ENCODE measurements at regions not wholly inside any gene's neighbourhood (a gene's known extent, or its start where the extent isn't known, plus 50 kb on each side); places are given as distances from the start of the nearest gene placed in this dataset.

DNA sequence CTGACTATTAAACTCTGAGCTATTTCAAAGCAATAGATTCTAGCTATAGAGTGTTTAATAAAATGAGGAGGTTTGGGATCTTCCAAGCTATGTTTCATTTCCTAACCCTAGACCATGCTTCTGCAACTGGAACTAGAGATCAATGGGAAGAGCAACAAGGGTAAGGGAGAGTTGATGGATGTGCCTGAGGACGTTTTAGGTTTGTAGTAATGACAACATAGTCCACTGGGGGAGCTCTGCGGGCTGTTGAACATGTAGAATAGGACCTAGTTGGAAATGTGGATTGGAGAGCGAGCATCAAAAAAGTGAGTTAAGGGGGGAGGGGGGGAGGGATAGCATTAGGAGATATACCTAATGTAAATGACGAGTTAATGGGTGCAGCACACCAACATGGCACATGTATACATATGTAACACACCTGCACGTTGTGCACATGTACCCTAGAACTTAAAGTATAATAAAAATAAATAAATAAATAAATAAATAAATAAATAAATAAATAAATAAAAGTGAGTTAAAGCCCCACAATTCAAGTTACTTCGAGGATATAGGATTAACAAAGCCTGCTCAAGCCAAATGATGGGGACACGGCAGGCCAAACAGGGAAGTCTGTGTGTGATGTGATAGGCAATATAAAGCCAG lies 165.7 kb upstream of the HES1 start:
- DNase-seq = peak; percentile 43

- peak; percentile 46 for DNase-seq
Observed at GRCh38 chr3:193970773-193971206, 165.2 kb upstream of the HES1 start.

GRCh38 chr3:193971261-193971751 lies 164.6 kb upstream of the HES1 start:
- peak; percentile 63 for DNase-seq

DNA sequence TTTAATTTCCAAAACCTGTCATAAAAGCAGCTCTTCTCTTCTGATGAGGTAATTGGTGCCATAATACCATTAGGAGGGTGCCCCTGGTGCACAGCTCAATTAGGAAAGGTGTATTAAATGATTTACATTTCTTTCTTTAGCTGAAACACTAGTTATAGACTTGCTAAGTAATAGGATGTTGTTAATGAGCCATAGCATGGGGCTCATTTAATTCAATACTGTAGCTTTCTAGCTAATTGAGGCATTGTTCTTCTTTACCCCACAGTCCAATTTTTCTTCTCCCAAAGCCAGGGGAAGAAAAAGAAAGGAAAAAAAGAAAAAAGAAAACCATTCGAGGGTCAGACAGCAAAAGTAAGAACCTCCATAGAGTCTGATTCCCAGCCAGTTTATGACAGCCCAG lies 164.0 kb upstream of the HES1 start:
- DNase-seq = no peak

GRCh38 chr3:193972832-193973231 lies 163.1 kb upstream of the HES1 start:
- DNase-seq = peak; percentile 37

DNA sequence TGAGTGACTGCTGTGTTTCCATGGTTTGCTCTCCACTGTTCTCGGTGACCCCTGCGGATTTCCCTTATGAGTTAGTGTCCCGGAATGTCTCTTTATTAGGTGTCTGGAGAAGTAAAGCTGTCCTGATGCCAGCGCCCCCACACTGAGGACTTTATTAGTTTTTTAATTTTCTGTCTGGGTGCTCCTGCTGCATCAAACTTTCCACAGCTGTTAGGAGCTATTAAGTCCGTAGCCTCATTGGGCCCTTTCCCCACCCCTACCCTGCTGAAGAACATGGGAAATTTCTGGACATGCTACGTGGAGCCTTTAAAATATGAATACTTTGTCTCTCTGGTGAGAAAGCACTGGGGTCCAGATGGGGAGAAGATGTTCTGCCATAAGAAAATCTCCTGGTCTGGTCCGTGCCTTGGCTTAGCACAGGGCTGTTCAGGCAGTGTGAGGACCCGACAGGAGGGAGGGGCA lies 161.7 kb upstream of the HES1 start:
- peak; percentile 86 for DNase-seq

- no peak for DNase-seq
Observed at GRCh38 chr3:193974671-193975535, 161.0 kb upstream of the HES1 start.

- DNase-seq = no peak
Observed at GRCh38 chr3:193977622-193978021, 158.3 kb upstream of the HES1 start.

- no peak for DNase-seq
Observed at GRCh38 chr3:193978030-193978429, 157.9 kb upstream of the HES1 start.

GRCh38 chr3:193978486-193978885 lies 157.5 kb upstream of the HES1 start:
- no peak for DNase-seq

DNA sequence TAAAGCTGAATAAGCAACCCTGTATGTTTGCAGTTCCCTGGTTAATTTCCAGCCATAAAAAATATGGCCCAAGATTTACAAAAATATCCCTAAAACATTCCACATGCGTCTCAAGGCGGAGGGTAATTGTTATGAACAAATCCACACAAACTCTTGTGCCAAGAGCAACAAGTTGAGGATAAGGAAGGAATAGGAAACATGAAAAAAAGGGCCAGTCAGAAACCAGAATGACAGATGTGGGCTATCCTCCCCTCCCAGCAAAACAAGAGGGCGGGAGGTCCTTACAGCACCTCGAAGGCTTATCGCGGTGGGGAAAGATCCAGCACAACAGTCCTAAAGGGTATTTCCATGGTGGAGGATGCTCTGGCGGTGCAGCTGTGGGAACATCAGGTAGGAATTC lies 155.6 kb upstream of the HES1 start:
- peak; percentile 47 for DNase-seq

GRCh38 chr3:193980905-193981304 lies 155.0 kb upstream of the HES1 start:
- no peak for DNase-seq

DNA sequence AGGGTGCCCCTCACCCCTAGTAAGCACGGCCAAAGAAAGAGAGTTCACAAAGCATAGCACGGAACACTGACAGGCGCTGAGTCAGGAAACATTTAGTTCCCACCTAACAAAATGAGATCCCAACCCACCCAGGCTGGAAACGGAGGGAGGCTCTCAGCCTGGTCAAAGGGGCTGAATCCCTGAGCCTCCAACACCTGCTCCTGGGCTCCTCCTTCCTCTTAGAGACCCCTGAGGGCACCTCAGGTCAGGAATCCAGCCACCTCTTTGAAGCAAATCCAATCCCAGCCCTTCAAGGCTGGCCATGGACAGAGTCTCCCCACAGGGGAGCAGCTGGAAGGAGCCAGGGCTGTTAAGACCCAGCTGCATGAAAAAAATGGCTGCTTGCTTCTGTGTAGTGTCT lies 154.4 kb upstream of the HES1 start:
- no peak for DNase-seq

DNA sequence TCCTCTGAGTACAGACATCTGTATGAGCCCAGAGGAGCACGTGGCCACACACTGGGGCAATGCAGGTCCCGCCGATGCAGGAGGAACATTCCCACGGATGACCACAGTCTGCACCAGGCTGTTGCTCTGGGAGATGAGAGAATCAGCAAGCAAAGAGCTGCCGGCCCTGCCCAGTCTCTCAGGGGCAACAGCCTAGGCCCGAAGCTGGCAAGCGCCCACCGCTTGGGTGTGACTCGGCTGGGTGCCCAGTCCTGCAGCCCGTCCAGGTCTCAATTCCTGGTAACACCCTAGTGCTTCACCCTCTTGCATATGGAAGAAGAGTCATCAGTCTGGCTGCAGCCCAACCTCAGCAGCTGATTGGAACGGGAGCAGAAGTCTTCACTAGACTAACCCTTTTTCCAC lies 153.7 kb upstream of the HES1 start:
- peak; percentile 58 for DNase-seq

GRCh38 chr3:193983846-193984818 lies 151.8 kb upstream of the HES1 start:
- DNase-seq = no peak

GRCh38 chr3:193984876-193985275 lies 151.1 kb upstream of the HES1 start:
- no peak for DNase-seq

- no peak for DNase-seq
Observed at GRCh38 chr3:193987186-193987585, 148.8 kb upstream of the HES1 start.

- DNase-seq = no peak
Observed at GRCh38 chr3:193989186-193989585, 146.8 kb upstream of the HES1 start.

DNA sequence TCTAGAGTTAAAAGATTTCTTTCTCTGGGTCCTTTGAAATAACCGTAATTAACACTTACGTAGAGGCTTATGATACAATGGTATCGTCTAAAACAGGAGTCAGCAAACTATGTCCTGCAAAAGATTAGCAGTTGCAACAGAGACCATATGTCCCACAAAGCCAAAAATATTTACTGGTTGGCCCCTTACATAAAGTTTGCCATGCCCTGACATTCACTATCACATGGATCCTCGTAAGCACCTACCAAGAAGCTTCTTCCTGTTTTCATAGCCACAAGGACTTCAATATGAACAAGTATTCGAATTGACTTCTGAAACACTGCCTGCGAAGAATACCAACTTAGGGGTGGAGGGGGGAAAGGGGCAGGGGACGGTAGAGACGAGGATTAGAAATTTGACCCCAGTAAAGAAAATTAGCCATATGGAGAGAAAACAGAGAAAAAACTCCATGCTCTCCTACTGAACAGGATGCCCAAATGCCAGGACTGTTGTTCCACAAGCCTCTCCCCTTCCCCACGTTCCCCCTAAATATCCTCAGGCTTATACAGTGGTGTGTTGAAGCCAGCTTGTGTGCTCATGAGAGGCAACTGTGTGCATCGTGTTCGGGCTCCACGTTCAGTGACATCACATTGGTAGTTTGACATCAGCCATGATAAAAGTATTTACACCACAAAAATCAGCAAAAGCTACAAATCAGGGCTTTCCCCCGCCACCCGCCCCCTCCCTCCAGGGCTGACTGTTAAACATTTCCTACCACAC lies 144.1 kb upstream of the HES1 start:
- DNase-seq = no peak

DNA sequence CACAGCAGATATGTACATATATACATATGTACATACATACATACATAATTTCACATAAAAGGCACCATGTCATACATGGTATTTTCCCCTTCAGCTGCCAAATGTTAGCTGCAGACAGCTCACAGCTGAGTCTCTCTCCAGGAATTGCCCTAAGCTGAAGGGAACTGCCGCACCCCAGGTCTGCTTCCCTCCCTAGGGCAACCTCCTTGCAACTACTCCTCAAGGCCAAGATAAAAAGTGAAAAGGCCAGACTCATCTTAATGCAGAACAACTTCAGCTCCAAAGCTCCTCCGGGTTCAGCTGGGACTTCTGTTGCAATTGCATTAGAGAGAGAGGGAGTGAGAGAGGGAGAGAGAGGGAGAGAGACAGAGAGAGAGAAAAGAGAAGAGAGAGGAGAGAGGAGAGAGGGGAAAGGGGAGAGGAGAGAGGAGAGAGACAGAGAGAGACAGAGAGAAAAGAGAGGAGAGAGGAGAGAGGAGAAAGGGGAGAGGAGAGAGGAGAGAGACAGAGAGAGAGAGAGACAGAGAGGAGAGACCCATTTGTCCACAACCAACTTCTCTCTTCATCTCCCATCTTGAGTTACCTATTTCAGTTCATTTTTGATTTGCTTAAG lies 143.4 kb upstream of the HES1 start:
- DNase-seq = no peak

GRCh38 chr3:193996221-193996620 lies 139.7 kb upstream of the HES1 start:
- no peak for DNase-seq

Data from fibroblast of skin of scalp (primary cell).